Retinal pigment epithelial cell (primary cell): ENCODE measurements at regions not wholly inside any gene's neighbourhood (a gene's known extent, or its start where the extent isn't known, plus 50 kb on each side); places are given as distances from the start of the nearest gene placed in this dataset.

Source experiments
- DNase-seq: peaks from one replicate; pipeline ENCODE4 v3.0.0-alpha.2; 2010; ENCODE audit warnings: low read depth
- H3K4me3 ChIP-seq: 2 replicates; pipeline ENCODE4 v1.5.1; 2011; ENCODE audit warnings: mild to moderate bottlenecking, low read length, control low read depth, moderate library complexity
- CTCF ChIP-seq: conservative IDR thresholded peaks from 2 replicates; pipeline ENCODE4 v1.5.1; 2011; ENCODE audit warnings: low read depth, low read length, control low read depth, inconsistent platforms

DNA sequence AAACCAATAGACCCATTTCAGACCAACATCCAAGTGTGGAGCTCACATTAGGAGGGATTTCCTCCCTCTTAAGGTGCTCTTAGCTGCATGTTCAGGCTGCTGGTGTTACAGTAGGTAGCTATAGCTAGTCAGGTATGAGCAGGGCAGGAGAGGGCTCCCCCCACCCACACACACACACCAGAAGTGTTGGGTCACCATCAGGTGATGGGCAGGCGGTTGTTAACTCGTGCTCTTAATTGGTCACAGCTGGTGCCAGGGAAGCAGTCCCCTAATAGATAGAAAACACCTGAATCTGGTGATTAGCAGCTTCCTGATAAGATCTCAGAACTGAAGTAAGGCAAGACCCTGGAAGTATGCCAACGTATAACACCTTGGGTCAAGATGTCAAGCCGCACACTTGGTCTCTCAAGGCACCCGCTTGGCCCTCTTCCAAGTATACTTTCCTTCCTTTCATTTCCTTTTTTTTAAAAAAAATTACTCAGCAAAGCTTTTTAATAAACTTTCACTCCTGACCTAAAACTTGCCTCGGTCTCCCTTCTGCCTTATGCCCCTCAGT, 532.4 kb downstream of the DNAH5 start:
- H3K4me3 ChIP-seq = no peak overlapping the region
- no peak for DNase-seq
- no peak for TF ChIP-seq CTCF

GRCh38 chr5:13408616-13409015, 535.9 kb downstream of the DNAH5 start:
- TF ChIP-seq CTCF = no peak
- H3K4me3 ChIP-seq = no peak overlapping the region
- DNase-seq = no peak

- H3K4me3 ChIP-seq = no peak overlapping the region
- DNase-seq = no peak
Observed at GRCh38 chr5:13403351-13403750, 541.1 kb downstream of the DNAH5 start.

GRCh38 chr5:13385066-13385465, 559.4 kb downstream of the DNAH5 start:
- no peak for TF ChIP-seq CTCF
- no peak for DNase-seq
- H3K4me3 ChIP-seq = no peak overlapping the region

More at GRCh38 chr5:13403351-13403750, 541.1 kb downstream of the DNAH5 start:
- TF ChIP-seq CTCF = no peak

DNA sequence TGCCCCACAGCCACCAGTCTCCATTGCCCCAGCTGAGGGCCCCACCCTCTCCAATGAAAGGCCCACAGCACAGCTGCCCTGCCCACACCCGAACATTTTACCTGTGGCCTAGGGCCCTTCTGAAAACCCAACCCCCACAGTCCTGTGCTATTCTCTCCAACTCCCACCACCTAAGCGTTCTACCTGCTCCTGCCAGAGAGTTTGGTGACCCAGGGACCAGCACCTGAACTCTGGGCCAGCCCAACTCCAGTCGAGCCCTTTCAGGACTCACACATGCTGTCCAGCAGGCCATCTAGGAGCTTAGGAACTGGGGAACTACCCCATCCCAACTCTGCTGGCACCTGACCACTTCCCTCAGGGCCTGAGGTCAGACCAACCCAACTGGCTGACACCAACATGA, 562.3 kb downstream of the DNAH5 start:
- DNase-seq = no peak
- no peak overlapping the region for H3K4me3 ChIP-seq
- no peak for TF ChIP-seq CTCF

- no peak overlapping the region for H3K4me3 ChIP-seq
- TF ChIP-seq CTCF = no peak
- DNase-seq = peak; percentile 37
Observed at GRCh38 chr5:13378091-13378490, 566.4 kb downstream of the DNAH5 start.

DNA sequence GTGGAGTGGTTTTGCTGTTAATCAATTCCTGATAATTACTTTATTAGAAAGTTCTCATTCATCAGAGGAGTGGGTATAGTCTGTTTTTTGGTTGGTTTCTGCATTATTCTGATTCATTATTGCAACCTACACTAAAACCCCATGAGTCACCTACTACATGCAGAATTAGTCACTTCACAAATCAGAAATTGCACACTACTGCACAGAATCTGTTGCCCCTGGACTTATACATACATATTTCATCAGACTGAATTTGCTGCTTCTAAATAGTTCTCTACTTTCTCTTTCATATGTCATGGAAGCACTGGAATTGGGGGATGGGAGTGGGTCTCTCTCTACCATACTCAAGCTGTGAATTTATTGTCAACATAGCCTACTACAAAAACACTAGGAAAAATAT, 585.1 kb downstream of the DNAH5 start:
- H3K4me3 ChIP-seq = no peak overlapping the region
- TF ChIP-seq CTCF = no peak
- peak; percentile 43 for DNase-seq
